IMR-90 (cell line): ENCODE measurements at regions not wholly inside any gene's neighbourhood (a gene's known extent, or its start where the extent isn't known, plus 50 kb on each side); places are given as distances from the start of the nearest gene placed in this dataset.

ENCODE experiments used
- ATAC-seq: fragments of 200-7000 bp; cut with Tn5 transposase; 2 replicates; pipeline ENCODE4 v1.9.1; 2020; ENCODE audit warnings: low read depth, mild to moderate bottlenecking, moderate library complexity
- BruUV-seq: library from RNA; stranded (reverse); fragments of 400-500 nt; replicated peaks from 2 replicates; lab custom pipeline; 2021; lab: Mats Ljungman, UMichigan
- CTCF ChIA-PET: fragments of 300-600 bp; formaldehyde crosslinking; extraction: SDS; loops from one replicate; lab custom pipeline; 2021; ENCODE audit warnings: antibody characterized with exemption; lab: Yijun Ruan, JAX
- POLR2A ChIA-PET: fragments of 300-600 bp; sonication (Branson Sonifier 250); formaldehyde crosslinking; loops from one replicate; lab custom pipeline; 2022; ENCODE audit warnings: antibody characterized with exemption; ENCODE audit not compliant: unreplicated experiment; lab: Charles Lee
- DNase-seq: peaks from one replicate; pipeline ENCODE4 v3.0.0; 2013
- H2AFZ ChIP-seq: replicated peaks from 2 replicates; pipeline ENCODE3; 2013; ENCODE audit warnings: low read length, mild to moderate bottlenecking; ENCODE audit not compliant: poor library complexity
- H2AK5ac ChIP-seq: 2 replicates; pipeline ENCODE4 v1.6.1; 2013; ENCODE audit warnings: low read depth, low read length, inconsistent platforms
- H2AK9ac ChIP-seq: replicated peaks from 2 replicates; pipeline ENCODE3; 2013; ENCODE audit warnings: mild to moderate bottlenecking, low read depth, low read length, moderate library complexity; ENCODE audit not compliant: poor library complexity
- H2BK120ac ChIP-seq: 2 replicates; pipeline ENCODE4 v1.6.1; 2013; ENCODE audit warnings: low read depth, low read length, inconsistent platforms
- H2BK15ac ChIP-seq: 3 replicates; pipeline ENCODE4 v1.6.1; 2013; ENCODE audit warnings: low read depth, low read length, inconsistent platforms
- H2BK20ac ChIP-seq: 2 replicates; pipeline ENCODE4 v1.6.1; 2013; ENCODE audit warnings: low read depth, mild to moderate bottlenecking, inconsistent platforms, low read length, moderate library complexity
- H2BK5ac ChIP-seq: 2 replicates; pipeline ENCODE4 v1.6.1; 2013; ENCODE audit warnings: mild to moderate bottlenecking, low read depth, low read length, inconsistent platforms; ENCODE audit not compliant: poor library complexity, severe bottlenecking
- H3K14ac ChIP-seq: replicated peaks from 2 replicates; pipeline ENCODE4 v1.6.1; 2013; ENCODE audit warnings: low read depth, low read length, inconsistent platforms
- H3K18ac ChIP-seq: 2 replicates; pipeline ENCODE4 v1.6.1; 2013; ENCODE audit warnings: low read depth, low read length, control low read depth
- H3K23ac ChIP-seq: 2 replicates; pipeline ENCODE4 v1.6.1; 2013; ENCODE audit warnings: low read depth, low read length, inconsistent platforms
- H3K27ac ChIP-seq: 2 replicates; pipeline ENCODE4 v1.5.1; 2013; ENCODE audit warnings: mild to moderate bottlenecking, control low read depth, low read length; ENCODE audit not compliant: insufficient read depth
- H3K27me3 ChIP-seq: 2 replicates; pipeline ENCODE4 v1.6.1; 2013; ENCODE audit warnings: low read length; ENCODE audit not compliant: control insufficient read depth, insufficient read depth
- H3K36me3 ChIP-seq: 2 replicates; pipeline ENCODE4 v1.6.1; 2013; ENCODE audit warnings: low read length, mixed read lengths; ENCODE audit not compliant: control insufficient read depth, insufficient read depth
- H3K4ac ChIP-seq: 2 replicates; pipeline ENCODE4 v1.6.1; 2013; ENCODE audit warnings: low read depth, low read length, inconsistent platforms
- H3K4me1 ChIP-seq: 2 replicates; pipeline ENCODE4 v1.6.1; 2013; ENCODE audit warnings: low read length, mixed read lengths; ENCODE audit not compliant: control insufficient read depth, insufficient read depth
- H3K4me2 ChIP-seq: 2 replicates; pipeline ENCODE4 v1.6.1; 2013; ENCODE audit warnings: low read depth, mild to moderate bottlenecking, control low read depth, low read length, moderate library complexity
- H3K4me3 ChIP-seq: 2 replicates; pipeline ENCODE4 v1.5.1; 2013; ENCODE audit warnings: low read depth, mild to moderate bottlenecking, control low read depth, low read length, moderate library complexity; ENCODE audit not compliant: insufficient read depth
- H3K56ac ChIP-seq: 2 replicates; pipeline ENCODE4 v1.6.1; 2013; ENCODE audit warnings: low read length, inconsistent platforms; ENCODE audit not compliant: insufficient read depth; ENCODE audit errors: extremely low read depth
- H3K79me1 ChIP-seq, 2 experiments: 2 replicates each; pipeline ENCODE4 v1.6.1; 2013; ENCODE audit warnings: low read length in 2 of 2, inconsistent platforms in 1 of 2, low read depth in 1 of 2
- H3K9ac ChIP-seq: 2 replicates; pipeline ENCODE4 v1.6.1; 2013; ENCODE audit warnings: low read depth, low read length, control low read depth
- H3K9me1 ChIP-seq: 2 replicates; pipeline ENCODE4 v1.6.1; 2013; ENCODE audit warnings: low read length, inconsistent platforms; ENCODE audit not compliant: insufficient read depth
- H3K9me3 ChIP-seq: 2 replicates; pipeline ENCODE4 v1.6.1; 2013; ENCODE audit warnings: low read length; ENCODE audit not compliant: control insufficient read depth, insufficient read depth
- H4K20me1 ChIP-seq: 2 replicates; pipeline ENCODE4 v1.6.1; 2013; ENCODE audit warnings: low read length, inconsistent platforms; ENCODE audit not compliant: insufficient read depth
- H4K5ac ChIP-seq: 2 replicates; pipeline ENCODE4 v1.6.1; 2013; ENCODE audit warnings: mild to moderate bottlenecking, low read depth, low read length, control low read depth
- H4K8ac ChIP-seq, 2 experiments: 2 replicates each; pipeline ENCODE4 v1.6.1; 2013; ENCODE audit warnings: low read depth in 2 of 2, low read length in 2 of 2, control low read depth in 1 of 2, inconsistent platforms in 1 of 2
- H4K91ac ChIP-seq: 2 replicates; pipeline ENCODE4 v1.6.1; 2013; ENCODE audit warnings: low read depth, low read length, inconsistent platforms; ENCODE audit not compliant: insufficient read depth
- BHLHE40 ChIP-seq: fragments of 150-350 bp; IDR thresholded peaks from 2 replicates; pipeline ENCODE4 v1.6.1; 2016; ENCODE audit warnings: mild to moderate bottlenecking, low read depth, low read length
- CEBPB ChIP-seq: IDR thresholded peaks from 2 replicates; pipeline ENCODE4 v1.6.1; 2012; ENCODE audit warnings: low read depth, low read length, improper control_type of control experiment
- CHD1 ChIP-seq: IDR thresholded peaks from 2 replicates; pipeline ENCODE4 v1.6.1; 2012; ENCODE audit warnings: low read depth, low read length, improper control_type of control experiment
- CTCF ChIP-seq: conservative IDR thresholded peaks from 2 replicates; pipeline ENCODE4 v1.5.1; 2012; ENCODE audit warnings: mild to moderate bottlenecking, low read depth, low read length, improper control_type of control experiment
- ELK1 ChIP-seq: fragments of 150-350 bp; IDR thresholded peaks from 2 replicates; pipeline ENCODE4 v1.6.1; 2016; ENCODE audit warnings: low read depth, mild to moderate bottlenecking, low read length, moderate library complexity, borderline replicate concordance
- FOS ChIP-seq: fragments of 150-350 bp; IDR thresholded peaks from 2 replicates; pipeline ENCODE4 v1.6.1; 2016; ENCODE audit warnings: low read depth, low read length
- MAFK ChIP-seq: IDR thresholded peaks from 2 replicates; pipeline ENCODE4 v1.6.1; 2012; ENCODE audit warnings: low read depth, low read length, improper control_type of control experiment
- MAZ ChIP-seq: IDR thresholded peaks from 2 replicates; pipeline ENCODE4 v1.6.1; 2012; ENCODE audit warnings: low read depth, mild to moderate bottlenecking, low read length, improper control_type of control experiment, moderate library complexity, borderline replicate concordance
- MXI1 ChIP-seq: IDR thresholded peaks from 2 replicates; pipeline ENCODE4 v1.6.1; 2012; ENCODE audit warnings: low read depth, mild to moderate bottlenecking, low read length, moderate library complexity, borderline replicate concordance
- NFE2L2 ChIP-seq: fragments of 150-350 bp; IDR thresholded peaks from 2 replicates; pipeline ENCODE4 v1.6.1; 2016; ENCODE audit warnings: low read depth, mild to moderate bottlenecking, low read length
- POLR2A ChIP-seq: IDR thresholded peaks from 2 replicates; pipeline ENCODE4 v1.6.1; 2012; ENCODE audit warnings: mild to moderate bottlenecking, low read depth, low read length
- RAD21 ChIP-seq: IDR thresholded peaks from 2 replicates; pipeline ENCODE4 v1.6.1; 2012; ENCODE audit warnings: low read length, improper control_type of control experiment
- RCOR1 ChIP-seq: IDR thresholded peaks from 2 replicates; pipeline ENCODE4 v1.6.1; 2012; ENCODE audit warnings: mild to moderate bottlenecking, low read length, improper control_type of control experiment; ENCODE audit not compliant: insufficient replicate concordance
- RFX5 ChIP-seq: IDR thresholded peaks from 2 replicates; pipeline ENCODE4 v1.8.0; 2012; ENCODE audit warnings: low read depth, mild to moderate bottlenecking, low read length, moderate library complexity
- SMC3 ChIP-seq: fragments of 150-350 bp; IDR thresholded peaks from 2 replicates; pipeline ENCODE4 v1.6.1; 2016; ENCODE audit warnings: low read depth, mild to moderate bottlenecking, antibody characterized with exemption, low read length, moderate library complexity
- USF2 ChIP-seq: fragments of 150-350 bp; IDR thresholded peaks from 2 replicates; pipeline ENCODE4 v1.6.1; 2017; ENCODE audit warnings: mild to moderate bottlenecking, antibody characterized with exemption, low read length, low read depth
- WGBS, 2 experiments: methylation state at CpG; one replicate each; pipeline versions ENCODE4 v1.1.5 to v1.1.7; 2013; ENCODE audit warnings: missing lambda C conversion rate in 2 of 2; ENCODE audit not compliant: insufficient read length in 1 of 2; ENCODE audit errors: extremely low coverage in 2 of 2; 5-methylcytosine and 5-hydroxymethylcytosine counted together
- dilution Hi-C: fragments of 300-500 bp; cut with HindIII; formaldehyde crosslinking; loops from one replicate; pipeline ENCODE4 v1.14.3; 2018; ENCODE audit warnings: low sequenced_read_pairs; ENCODE audit not compliant: unreplicated experiment
- in situ Hi-C: fragments of 300-500 bp; cut with MboI; formaldehyde crosslinking; loops from 3 replicates; pipeline ENCODE4 v1.14.3; 2019; ENCODE audit warnings: low sequenced_read_pairs, inconsistent platforms, mixed read lengths
- intact Hi-C: fragments of 100-400 bp; cut with micrococcal nuclease; formaldehyde crosslinking; loops from 2 replicates; pipeline ENCODE4 v1.10.0; 2022

DNA sequence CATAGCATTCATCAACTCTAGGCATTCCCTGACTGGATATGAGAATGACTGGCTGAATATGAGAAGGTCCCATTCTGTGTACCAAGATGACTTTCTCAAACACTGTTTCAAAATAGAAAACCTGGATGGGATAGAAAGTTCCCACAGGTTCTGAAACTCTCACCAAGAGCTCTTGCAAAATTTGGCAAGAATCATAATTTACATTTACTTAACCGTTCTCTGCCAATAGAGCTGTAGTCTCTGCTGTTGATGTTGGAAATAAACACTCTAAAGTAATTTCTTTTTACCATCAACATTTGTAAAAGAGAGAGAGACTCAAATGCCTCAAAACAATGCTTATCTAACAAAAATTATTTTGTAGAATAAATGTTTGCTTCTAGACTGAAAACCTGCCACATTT is 221.1 kb downstream of the LMO4 start:
- H3K23ac ChIP-seq, result no peak overlapping the region
- no peaks in the 10 kb centered on the region for H3K79me1 ChIP-seq
- no peak overlapping the region for H2AK5ac ChIP-seq
- in situ Hi-C loops (no loop called here), intact Hi-C loops (no loop called here), dilution Hi-C loops (no loop called here)
- H3K27me3 ChIP-seq, result no peaks in the 10 kb centered on the region
- no peak overlapping the region for H2BK120ac ChIP-seq
- H3K9me3 ChIP-seq, result no peaks in the 10 kb centered on the region
- H4K20me1 ChIP-seq, result no peaks in the 10 kb centered on the region
- no peak overlapping the region for H2BK5ac ChIP-seq
- H3K9me1 ChIP-seq, result no peaks in the 10 kb centered on the region
- H4K91ac ChIP-seq, result no peak overlapping the region
- H3K4me1 ChIP-seq, result peaks cover 5% of the 10 kb centered on the region; the same call in 1 of the 2 replicates
- H3K14ac ChIP-seq, result no peak overlapping the region
- H2AFZ ChIP-seq, result no peak overlapping the region
- H3K4me3 ChIP-seq, result no peak overlapping the region
- DNase-seq (peak; percentile 49), ATAC-seq (peak; percentile 49)
- no peaks in the 10 kb centered on the region for H3K36me3 ChIP-seq
- no peak overlapping the region for H3K9ac ChIP-seq
- H4K8ac ChIP-seq, result no peak overlapping the region
- no peak overlapping the region for H3K56ac ChIP-seq
- ChIA-PET POLR2A (no interaction called here), CTCF (no interaction called here)
- no CpG with 5 or more reads among the region's 1 CpG for WGBS, 2 experiments
- no peak overlapping the region for H4K5ac ChIP-seq
- no peak overlapping the region for H3K4ac ChIP-seq
- no peak overlapping the region for H2AK9ac ChIP-seq
- no TSS peak for BruUV-seq
- H3K18ac ChIP-seq, result no peak overlapping the region
- H3K4me2 ChIP-seq, result no peak overlapping the region
- no peak overlapping the region for H2BK20ac ChIP-seq
- H3K27ac ChIP-seq, result no peak overlapping the region
- TF ChIP-seq MAZ (no peak), RCOR1 (no peak), POLR2A (no peak), USF2 (no peak), MXI1 (no peak), CTCF (no peak), FOS (no peak), NFE2L2 (no peak), CEBPB (no peak), RFX5 (no peak), RAD21 (no peak), SMC3 (no peak), CHD1 (no peak), MAFK (no peak), BHLHE40 (no peak), ELK1 (no peak)
- no peak overlapping the region for H2BK15ac ChIP-seq
